Stomach (tissue), 8 donors: ENCODE measurements at regions not wholly inside any gene's neighbourhood (a gene's known extent, or its start where the extent isn't known, plus 50 kb on each side); places are given as distances from the start of the nearest gene placed in this dataset.

ENCODE experiments used
- DNase-seq, 2 donors: peaks; one replicate each; pipeline versions ENCODE4 v3.0.0 to v3.0.0-alpha.2; 2013 to 2019
- H3K27ac ChIP-seq, 5 donors: fragments of 200-600 bp in 4 of 5; sonication (generic) in 4 of 5; one replicate each; pipeline ENCODE4 v1.5.1; 2013 to 2019; ENCODE audit warnings: mild to moderate bottlenecking in 1 of 5, moderate library complexity in 1 of 5
- H3K27me3 ChIP-seq, 3 donors: fragments of 200-600 bp; sonication (generic); one replicate each; pipeline ENCODE4 v1.5.1; 2017 to 2019; ENCODE audit warnings: mixed run types in 1 of 3
- H3K36me3 ChIP-seq, 4 donors: fragments of 200-600 bp; sonication (generic); 1 replicate in 3 of 4; 2 replicates in 1 of 4; pipeline ENCODE4 v1.5.1; 2016 to 2019
- H3K4me1 ChIP-seq, 4 donors: fragments of 200-600 bp; sonication (generic); one replicate each; pipeline ENCODE4 v1.5.1; 2016 to 2019
- H3K4me3 ChIP-seq, 4 donors: fragments of 200-600 bp; sonication (generic) in 3 of 4; one replicate each; pipeline ENCODE4 v1.5.1; 2016 to 2019; ENCODE audit warnings: mild to moderate bottlenecking in 1 of 4
- H3K9me3 ChIP-seq, 4 donors: fragments of 200-600 bp; sonication (generic); one replicate each; pipeline ENCODE4 v1.5.1; 2016 to 2019
- CTCF ChIP-seq, 7 experiments: fragments of 450-650 bp in 4 of 7; fragments of 200-600 bp in 3 of 7; sonication (generic) in 3 of 7; IDR thresholded peaks; one replicate each; pipeline ENCODE4 v1.5.1; 2016 to 2019; ENCODE audit warnings: antibody characterized with exemption in 7 of 7, control low read depth in 2 of 7, mild to moderate bottlenecking in 1 of 7
- EP300 ChIP-seq: sonication (generic); formaldehyde crosslinking; IDR thresholded peaks from one replicate; pipeline ENCODE4 v1.6.1; 2017; ENCODE audit warnings: antibody characterized with exemption
- POLR2A ChIP-seq, 4 donors: fragments of 450-650 bp; IDR thresholded peaks; one replicate each; pipeline ENCODE4 v1.6.1; 2016; ENCODE audit warnings: antibody characterized with exemption in 4 of 4, control low read depth in 2 of 4, mild to moderate bottlenecking in 1 of 4, moderate library complexity in 1 of 4
- POLR2AphosphoS5 ChIP-seq, 3 donors: sonication (generic); formaldehyde crosslinking; IDR thresholded peaks; one replicate each; pipeline ENCODE4 v1.6.1; 2016; ENCODE audit warnings: antibody characterized with exemption in 3 of 3
- WGBS, 5 donors: extraction: QIAGEN DNeasy Blood & Tissue Kit in 3 of 5; methylation state at CpG; one replicate each; pipeline versions ENCODE4 v1.1.5 to v1.1.7; 2013 to 2018; 5-methylcytosine and 5-hydroxymethylcytosine counted together
- intact Hi-C: fragments of 100-400 bp; cut with DNase I; formaldehyde crosslinking; loops from one replicate; pipeline ENCODE4 v1.15.1; 2023; ENCODE audit warnings: low total_unique reads
- donor health status: healthy with polysubstance abuse.
- donor health status: Bipolar disorder and iron deficiency.
- donor health status: healthy.

- Histone ChIP-seq H3K27me3 (no peaks in the 10 kb centered on the region), H3K36me3 (no peaks in the 10 kb centered on the region), H3K4me1 (peaks cover 0 to 16% (median 7%) of the 10 kb centered on the region in 4 donors), H3K27ac (no peak overlapping the region), H3K9me3 (no peaks in the 10 kb centered on the region), H3K4me3 (no peak overlapping the region)
- intact Hi-C loops = no loop called here
- no peak for DNase-seq
- no peak for TF ChIP-seq CTCF (IDR thresholded peaks at IDR 0.05)
- no peak for TF ChIP-seq POLR2A (IDR thresholded peaks at IDR 0.05)
- no peak for TF ChIP-seq EP300
- TF ChIP-seq POLR2AphosphoS5 (IDR thresholded peaks at IDR 0.05) = no peak
Measured at GRCh38 chr9:115262952-115263351, 145.0 kb upstream of the TNC start.

- no peaks in the 10 kb centered on the region for H3K36me3 ChIP-seq
- no peak overlapping the region for H3K27ac ChIP-seq
- peaks cover 0 to 16% (median 7%) of the 10 kb centered on the region in 4 donors for H3K4me1 ChIP-seq
- no peak for DNase-seq
- no peaks in the 10 kb centered on the region for H3K9me3 ChIP-seq
- TF ChIP-seq POLR2AphosphoS5 (IDR thresholded peaks at IDR 0.05) = no peak
- no peak for TF ChIP-seq POLR2A (IDR thresholded peaks at IDR 0.05)
- WGBS, 5 donors = 71 to 88% (median 85%) methylated on average over 2 of the region's 2 CpGs
- intact Hi-C loops = no loop called here
- no peak overlapping the region for H3K4me3 ChIP-seq
- no peaks in the 10 kb centered on the region for H3K27me3 ChIP-seq
Measured at GRCh38 chr9:115263371-115264075, 145.6 kb upstream of the TNC start.

DNA sequence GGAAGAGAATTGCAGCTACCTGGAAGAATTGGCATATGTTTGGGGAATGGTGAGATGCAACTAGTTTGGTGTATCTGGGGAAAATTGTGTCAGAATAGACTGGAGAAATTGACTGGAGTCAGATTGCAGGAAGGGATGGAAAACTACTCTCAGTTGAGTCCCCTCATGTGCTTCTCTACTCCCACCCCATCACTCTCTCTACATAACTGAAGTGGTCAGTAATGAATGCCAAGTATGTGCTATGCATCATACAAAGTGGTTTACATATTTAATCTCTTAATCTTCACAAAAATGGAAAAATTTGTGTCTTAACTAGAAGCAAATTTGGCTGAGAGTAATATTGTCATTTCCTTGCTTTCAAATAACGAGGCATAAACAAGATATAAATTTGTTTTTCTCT is 146.4 kb upstream of the TNC start:
- H3K4me3 ChIP-seq = no peak overlapping the region
- no peak overlapping the region for H3K27ac ChIP-seq
- TF ChIP-seq POLR2AphosphoS5 (IDR thresholded peaks at IDR 0.05) = no peak
- no peak for TF ChIP-seq POLR2A (IDR thresholded peaks at IDR 0.05)
- no peak for TF ChIP-seq EP300
- TF ChIP-seq CTCF (IDR thresholded peaks at IDR 0.05) = no peak
- H3K4me1 ChIP-seq = peaks cover 0 to 16% (median 7%) of the 10 kb centered on the region in 4 donors
- intact Hi-C loops = no loop called here
- H3K36me3 ChIP-seq = no peaks in the 10 kb centered on the region
- H3K9me3 ChIP-seq = no peaks in the 10 kb centered on the region
- H3K27me3 ChIP-seq = no peaks in the 10 kb centered on the region
- DNase-seq = no peak
- WGBS, 5 donors = 67 to 77% (median 71%) methylated on average over 1 of the region's 1 CpG

GRCh38 chr9:115267790-115268189 is 149.8 kb upstream of the TNC start:
- no peak overlapping the region for H3K4me3 ChIP-seq
- TF ChIP-seq EP300 = no peak
- no peak for TF ChIP-seq POLR2A (IDR thresholded peaks at IDR 0.05)
- no peak for TF ChIP-seq CTCF (IDR thresholded peaks at IDR 0.05)
- no peak for TF ChIP-seq POLR2AphosphoS5 (IDR thresholded peaks at IDR 0.05)
- no peak overlapping the region for H3K27ac ChIP-seq
- intact Hi-C loops = no loop called here
- no peaks in the 10 kb centered on the region for H3K36me3 ChIP-seq
- no peaks in the 10 kb centered on the region for H3K9me3 ChIP-seq
- WGBS, 5 donors = 65 to 74% (median 71%) methylated on average over 3 of the region's 3 CpGs
- peaks cover 0 to 9% (median 3%) of the 10 kb centered on the region in 4 donors for H3K4me1 ChIP-seq
- DNase-seq = peak in 1 of 2 donors; percentile 63
- H3K27me3 ChIP-seq = no peaks in the 10 kb centered on the region

DNA sequence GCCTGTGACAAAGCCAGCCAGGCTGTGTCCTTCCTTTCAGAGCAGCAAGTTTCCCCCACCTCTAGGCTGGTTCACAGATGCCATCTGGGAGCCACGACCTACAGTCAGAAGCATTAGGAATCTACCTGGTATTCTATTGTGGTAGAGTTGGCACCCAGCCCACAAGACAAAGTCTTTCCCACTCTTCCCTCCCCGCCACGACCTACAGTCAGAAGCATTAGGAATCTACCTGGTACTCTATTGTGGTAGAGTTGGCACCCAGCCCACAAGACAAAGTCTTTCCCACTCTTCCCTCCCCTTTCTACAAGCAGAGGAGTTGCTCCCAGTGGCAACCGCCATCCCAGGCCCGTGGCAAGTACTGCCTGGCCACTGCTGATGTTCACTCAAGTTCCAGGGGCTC is 157.8 kb upstream of the TNC start:
- H3K9me3 ChIP-seq = no peaks in the 10 kb centered on the region
- WGBS, 5 donors = 75 to 89% (median 81%) methylated on average over 5 of the region's 5 CpGs
- DNase-seq = no peak
- no peak overlapping the region for H3K4me3 ChIP-seq
- no peaks in the 10 kb centered on the region for H3K27me3 ChIP-seq
- no peak overlapping the region for H3K27ac ChIP-seq
- no peaks in the 10 kb centered on the region for H3K36me3 ChIP-seq
- intact Hi-C loops = no loop called here
- TF ChIP-seq EP300 (no peak), CTCF (IDR thresholded peaks at IDR 0.05) (no peak), POLR2AphosphoS5 (IDR thresholded peaks at IDR 0.05) (no peak), POLR2A (IDR thresholded peaks at IDR 0.05) (no peak)
- H3K4me1 ChIP-seq = no peaks in the 10 kb centered on the region
